ENCODE measurements at regions not wholly inside any gene's neighbourhood (a gene's known extent, or its start where the extent isn't known, plus 50 kb on each side); places are given as distances from the start of the nearest gene placed in this dataset.
A peak's percentile ranks its signal among the peaks of the same experiment; 100 is the strongest.

- no peak for DNase-seq
These were observed 434.8 kb upstream of the CHST9 start for GRCh38 chr18:27619906-27620305.

GRCh38 chr18:27619090-27619772, 434.1 kb upstream of the CHST9 start:
- DNase-seq: no peak

GRCh38 chr18:27616324-27616723, 431.2 kb upstream of the CHST9 start:
- no peak for DNase-seq

GRCh38 chr18:27614951-27615844, 430.1 kb upstream of the CHST9 start:
- no peak for DNase-seq

GRCh38 chr18:27609221-27609620, 424.1 kb upstream of the CHST9 start:
- DNase-seq: no peak

GRCh38 chr18:27608742-27609141, 423.6 kb upstream of the CHST9 start:
- no peak for DNase-seq

- no peak for DNase-seq
These were observed 423.1 kb upstream of the CHST9 start for GRCh38 chr18:27608174-27608573.

- DNase-seq: no peak
These were observed 421.6 kb upstream of the CHST9 start for GRCh38 chr18:27606741-27607140.

GRCh38 chr18:27605107-27605834, 420.2 kb upstream of the CHST9 start:
- peak; percentile 74 for DNase-seq

- DNase-seq: no peak
These were observed 419.5 kb upstream of the CHST9 start for GRCh38 chr18:27604583-27604982.

GRCh38 chr18:27602092-27602491, 417.0 kb upstream of the CHST9 start:
- DNase-seq: no peak

GRCh38 chr18:27600245-27600644, 415.1 kb upstream of the CHST9 start:
- DNase-seq: no peak

- peak; percentile 3 for DNase-seq
These were observed 414.2 kb upstream of the CHST9 start for GRCh38 chr18:27599202-27599829.

GRCh38 chr18:27595113-27595838, 410.2 kb upstream of the CHST9 start:
- DNase-seq: no peak

- no peak for DNase-seq
These were observed 400.6 kb upstream of the CHST9 start for GRCh38 chr18:27585602-27586173.

- no peak for DNase-seq
These were observed 398.4 kb upstream of the CHST9 start for GRCh38 chr18:27583466-27583865.

- no peak for DNase-seq
These were observed 397.8 kb upstream of the CHST9 start for GRCh38 chr18:27582760-27583412.

GRCh38 chr18:27581296-27581904, 396.3 kb upstream of the CHST9 start:
- no peak for DNase-seq

GRCh38 chr18:27579364-27579763, 394.3 kb upstream of the CHST9 start:
- DNase-seq: no peak

- DNase-seq: no peak
These were observed 392.6 kb upstream of the CHST9 start for GRCh38 chr18:27577752-27578151.

Data from occipital lobe (tissue), 1 donor.